Karpas-422 (cell line): ENCODE measurements at regions not wholly inside any gene's neighbourhood (a gene's known extent, or its start where the extent isn't known, plus 50 kb on each side); places are given as distances from the start of the nearest gene placed in this dataset.

Experiments
- DNase-seq: peaks from one replicate; pipeline ENCODE4 v3.0.0-alpha.2; 2015
- H2AFZ ChIP-seq: fragments of 200-600 bp; sonication (generic); 2 replicates; pipeline ENCODE4 v1.6.1; 2014; ENCODE audit warnings: antibody characterized with exemption, low read length, mixed read lengths
- H3K27ac ChIP-seq: fragments of 200-600 bp; sonication (generic); 2 replicates; pipeline ENCODE4 v1.5.1; 2014; ENCODE audit warnings: mild to moderate bottlenecking, low read length, moderate library complexity
- H3K27me3 ChIP-seq: fragments of 200-600 bp; sonication (generic); 2 replicates; pipeline ENCODE4 v1.6.1; 2014; ENCODE audit warnings: low read length, mixed read lengths
- H3K36me3 ChIP-seq: fragments of 200-600 bp; sonication (generic); 2 replicates; pipeline ENCODE4 v1.6.1; 2014; ENCODE audit warnings: low read length, mixed read lengths; ENCODE audit not compliant: insufficient read depth
- H3K4me1 ChIP-seq: fragments of 200-600 bp; sonication (generic); 2 replicates; pipeline ENCODE4 v1.6.1; 2014; ENCODE audit warnings: mild to moderate bottlenecking, low read length, mixed read lengths
- H3K4me2 ChIP-seq: fragments of 200-600 bp; sonication (generic); 2 replicates; pipeline ENCODE4 v1.6.1; 2014; ENCODE audit warnings: low read length, low read depth, mild to moderate bottlenecking; ENCODE audit not compliant: poor library complexity, severe bottlenecking
- H3K4me3 ChIP-seq: fragments of 200-600 bp; sonication (generic); 2 replicates; pipeline ENCODE4 v1.5.1; 2014; ENCODE audit warnings: mild to moderate bottlenecking, antibody characterized with exemption, low read length, mixed read lengths
- H3K79me2 ChIP-seq: fragments of 200-600 bp; sonication (generic); 2 replicates; pipeline ENCODE4 v1.6.1; 2014; ENCODE audit warnings: mild to moderate bottlenecking, low read length, mixed read lengths
- H3K9ac ChIP-seq: fragments of 200-600 bp; sonication (generic); 2 replicates; pipeline ENCODE4 v1.6.0; 2014; ENCODE audit warnings: low read length
- H3K9me2 ChIP-seq: fragments of 200-600 bp; sonication (generic), shearing (Covaris generic); replicated peaks from 2 replicates; pipeline ENCODE4 v1.6.0; 2014; ENCODE audit warnings: mild to moderate bottlenecking, low read length, moderate library complexity; ENCODE audit not compliant: insufficient read depth
- H3K9me3 ChIP-seq: fragments of 300-700, 200-600 bp; sonication (generic); 2 replicates; pipeline ENCODE4 v1.6.1; 2014; ENCODE audit warnings: low read length, mixed read lengths
- H4K20me1 ChIP-seq: fragments of 200-600 bp; sonication (generic); 2 replicates; pipeline ENCODE4 v1.6.1; 2014; ENCODE audit warnings: mild to moderate bottlenecking, antibody characterized with exemption, low read length, low read depth; ENCODE audit not compliant: insufficient read depth

- peaks cover 4% of the 10 kb centered on the region; the same call in 1 of the 2 replicates for H3K4me1 ChIP-seq
- H4K20me1 ChIP-seq, result no peaks in the 10 kb centered on the region
- 0 out of 2 replicates have a peak, but pooled peaks cover 2% of the 10 kb centered on the region for H3K27me3 ChIP-seq
- no peak overlapping the region for H3K4me3 ChIP-seq
- H3K9me2 ChIP-seq, result no peaks in the 10 kb centered on the region
- H3K9ac ChIP-seq, result no peak overlapping the region
- H3K27ac ChIP-seq, result no peak overlapping the region
- no peaks in the 10 kb centered on the region for H3K79me2 ChIP-seq
- no peaks in the 10 kb centered on the region for H3K36me3 ChIP-seq
- no peak for DNase-seq
- no peak overlapping the region for H2AFZ ChIP-seq
- no peak overlapping the region for H3K4me2 ChIP-seq
- no peaks in the 10 kb centered on the region for H3K9me3 ChIP-seq
These were observed 311.9 kb downstream of the PRDM2 start for GRCh38 chr1:14011888-14012287.

GRCh38 chr1:14014929-14015328, 314.9 kb downstream of the PRDM2 start:
- Histone ChIP-seq H3K27ac (no peak overlapping the region), H3K4me2 (no peak overlapping the region), H3K36me3 (no peaks in the 10 kb centered on the region), H2AFZ (no peak overlapping the region), H3K4me3 (no peak overlapping the region), H3K9ac (no peak overlapping the region), H3K79me2 (no peaks in the 10 kb centered on the region), H3K9me2 (no peaks in the 10 kb centered on the region), H3K4me1 (no peaks in the 10 kb centered on the region), H4K20me1 (no peaks in the 10 kb centered on the region), H3K27me3 (0 out of 2 replicates have a peak, but pooled peaks cover 2% of the 10 kb centered on the region), H3K9me3 (no peaks in the 10 kb centered on the region)
- DNase-seq, result no peak

GRCh38 chr1:14015917-14016316, 315.9 kb downstream of the PRDM2 start:
- no peak overlapping the region for H3K4me3 ChIP-seq
- H3K9me2 ChIP-seq, result no peaks in the 10 kb centered on the region
- H3K4me1 ChIP-seq, result no peaks in the 10 kb centered on the region
- H2AFZ ChIP-seq, result no peak overlapping the region
- no peak overlapping the region for H3K27ac ChIP-seq
- no peaks in the 10 kb centered on the region for H3K36me3 ChIP-seq
- DNase-seq, result no peak
- H3K9ac ChIP-seq, result no peak overlapping the region
- no peak overlapping the region for H3K4me2 ChIP-seq
- no peaks in the 10 kb centered on the region for H3K79me2 ChIP-seq
- H3K27me3 ChIP-seq, result 0 out of 2 replicates have a peak, but pooled peaks cover 2% of the 10 kb centered on the region
- H4K20me1 ChIP-seq, result no peaks in the 10 kb centered on the region
- H3K9me3 ChIP-seq, result no peaks in the 10 kb centered on the region

GRCh38 chr1:14017531-14017961, 317.6 kb downstream of the PRDM2 start:
- Histone ChIP-seq H3K79me2 (no peaks in the 10 kb centered on the region), H3K4me1 (no peaks in the 10 kb centered on the region), H3K9me3 (no peaks in the 10 kb centered on the region), H3K4me2 (no peak overlapping the region), H2AFZ (no peak overlapping the region), H3K27me3 (0 out of 2 replicates have a peak, but pooled peaks cover 2% of the 10 kb centered on the region), H3K4me3 (no peak overlapping the region), H3K27ac (no peak overlapping the region), H4K20me1 (no peaks in the 10 kb centered on the region), H3K9me2 (no peaks in the 10 kb centered on the region), H3K9ac (no peak overlapping the region), H3K36me3 (no peaks in the 10 kb centered on the region)
- DNase-seq, result no peak

DNA sequence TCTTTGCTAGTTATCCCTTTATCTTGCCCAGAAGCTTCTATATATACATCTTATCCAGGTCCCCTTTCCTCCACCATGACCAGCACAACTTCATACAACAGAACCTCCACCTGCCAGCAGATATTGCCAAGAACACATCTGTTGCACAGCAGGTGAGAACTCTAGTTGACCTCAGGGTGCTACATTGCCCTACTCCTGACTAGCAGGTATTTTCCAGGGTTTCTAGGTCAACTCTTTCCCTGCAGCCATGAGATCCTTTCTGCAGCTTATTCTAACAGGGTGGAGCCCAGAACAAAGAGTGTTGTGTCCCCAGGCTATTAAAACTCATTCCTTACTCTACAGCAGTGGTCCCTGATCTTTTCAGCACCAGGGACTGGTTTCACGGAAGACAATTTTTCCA, 319.5 kb downstream of the PRDM2 start:
- Histone ChIP-seq H3K9me3 (no peaks in the 10 kb centered on the region), H3K4me3 (no peak overlapping the region), H3K4me1 (no peaks in the 10 kb centered on the region), H2AFZ (no peak overlapping the region), H3K27ac (no peak overlapping the region), H3K9me2 (no peaks in the 10 kb centered on the region), H3K79me2 (no peaks in the 10 kb centered on the region), H3K9ac (no peak overlapping the region), H3K4me2 (no peak overlapping the region), H3K36me3 (no peaks in the 10 kb centered on the region), H3K27me3 (0 out of 2 replicates have a peak, but pooled peaks cover 1% of the 10 kb centered on the region), H4K20me1 (no peaks in the 10 kb centered on the region)
- no peak for DNase-seq

DNA sequence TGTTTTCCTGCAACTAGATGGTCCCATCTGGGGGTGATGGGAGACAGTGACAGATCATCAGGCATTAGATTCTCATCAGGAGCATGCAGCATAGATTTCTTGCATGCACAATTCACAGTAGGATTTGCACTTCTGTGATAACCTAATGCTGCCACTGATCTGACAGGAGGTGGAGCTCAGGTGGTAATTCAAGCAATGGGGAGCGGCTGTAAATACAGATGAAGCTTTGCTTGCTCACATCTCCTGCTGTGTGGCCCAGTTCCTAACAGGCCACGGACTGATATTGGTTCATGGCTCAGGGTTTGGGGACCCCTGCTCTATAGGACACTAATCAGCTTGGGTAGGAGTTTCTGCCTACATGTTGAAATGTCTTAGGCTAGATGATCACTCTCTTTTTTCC, 320.0 kb downstream of the PRDM2 start:
- no peak overlapping the region for H3K4me3 ChIP-seq
- H3K79me2 ChIP-seq, result no peaks in the 10 kb centered on the region
- DNase-seq, result no peak
- no peaks in the 10 kb centered on the region for H3K4me1 ChIP-seq
- no peak overlapping the region for H3K4me2 ChIP-seq
- no peaks in the 10 kb centered on the region for H3K9me3 ChIP-seq
- no peak overlapping the region for H3K9ac ChIP-seq
- H2AFZ ChIP-seq, result no peak overlapping the region
- H3K9me2 ChIP-seq, result no peaks in the 10 kb centered on the region
- H3K27ac ChIP-seq, result no peak overlapping the region
- no peaks in the 10 kb centered on the region for H3K36me3 ChIP-seq
- no peaks in the 10 kb centered on the region for H3K27me3 ChIP-seq
- H4K20me1 ChIP-seq, result no peaks in the 10 kb centered on the region

DNA sequence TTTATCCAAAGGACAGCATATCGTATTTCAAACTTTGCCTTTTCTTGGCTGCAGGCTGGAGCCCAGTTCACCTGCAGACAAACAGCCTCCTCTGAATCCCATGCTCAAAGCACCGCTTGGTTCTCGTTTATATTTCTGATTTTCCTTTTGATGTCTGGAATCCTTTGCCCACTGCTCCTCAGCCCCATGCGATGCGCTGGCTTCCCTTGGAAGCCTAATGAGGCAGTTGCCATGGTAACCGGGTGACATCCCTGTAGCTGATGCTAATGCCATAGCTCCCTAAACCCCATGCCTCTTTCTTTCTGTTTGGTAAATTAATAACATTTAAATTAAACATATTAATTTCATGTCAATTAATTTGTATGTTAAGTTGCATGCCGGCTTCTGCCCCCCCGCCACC, 327.1 kb downstream of the PRDM2 start:
- Histone ChIP-seq H3K27ac (no peak overlapping the region), H3K9ac (no peak overlapping the region), H4K20me1 (no peaks in the 10 kb centered on the region), H3K4me1 (no peaks in the 10 kb centered on the region), H3K79me2 (no peaks in the 10 kb centered on the region), H2AFZ (no peak overlapping the region), H3K4me2 (no peak overlapping the region), H3K9me2 (no peaks in the 10 kb centered on the region), H3K36me3 (no peaks in the 10 kb centered on the region), H3K27me3 (no peaks in the 10 kb centered on the region), H3K4me3 (no peak overlapping the region), H3K9me3 (no peaks in the 10 kb centered on the region)
- no peak for DNase-seq

DNA sequence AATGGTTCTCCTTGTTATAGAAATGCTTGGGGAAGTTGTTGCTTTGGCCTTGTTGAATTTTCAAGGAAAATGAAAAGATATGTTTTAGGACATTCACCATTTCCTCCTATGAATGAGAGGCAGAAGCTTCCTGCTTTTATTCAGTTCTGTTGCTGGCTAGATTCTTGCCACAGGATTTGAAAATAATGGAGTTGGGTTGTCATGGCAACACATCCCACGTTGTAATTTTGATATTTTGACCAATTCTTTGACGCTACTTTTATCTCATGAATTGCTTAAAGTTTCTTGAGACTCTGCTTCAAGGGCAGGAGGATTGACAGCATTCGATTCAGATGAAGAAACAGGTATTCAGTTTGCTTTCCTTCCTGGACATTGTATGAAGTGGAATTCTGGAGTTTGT, 331.5 kb downstream of the PRDM2 start:
- no peak overlapping the region for H3K27ac ChIP-seq
- H4K20me1 ChIP-seq, result no peaks in the 10 kb centered on the region
- H3K9me2 ChIP-seq, result no peaks in the 10 kb centered on the region
- no peak overlapping the region for H3K4me2 ChIP-seq
- no peaks in the 10 kb centered on the region for H3K79me2 ChIP-seq
- H3K4me1 ChIP-seq, result no peaks in the 10 kb centered on the region
- H3K4me3 ChIP-seq, result no peak overlapping the region
- H3K36me3 ChIP-seq, result no peaks in the 10 kb centered on the region
- H2AFZ ChIP-seq, result no peak overlapping the region
- no peaks in the 10 kb centered on the region; the same call in none of the 2 replicates for H3K9me3 ChIP-seq
- no peak for DNase-seq
- no peak overlapping the region for H3K9ac ChIP-seq
- H3K27me3 ChIP-seq, result no peaks in the 10 kb centered on the region

- H3K79me2 ChIP-seq, result no peaks in the 10 kb centered on the region
- H3K9ac ChIP-seq, result no peak overlapping the region
- no peak overlapping the region for H3K4me2 ChIP-seq
- H3K27ac ChIP-seq, result no peak overlapping the region
- H3K9me3 ChIP-seq, result no peaks in the 10 kb centered on the region; the same call in none of the 2 replicates
- H3K4me1 ChIP-seq, result no peaks in the 10 kb centered on the region
- H3K36me3 ChIP-seq, result no peaks in the 10 kb centered on the region
- H2AFZ ChIP-seq, result no peak overlapping the region
- H3K27me3 ChIP-seq, result no peaks in the 10 kb centered on the region
- H3K9me2 ChIP-seq, result no peaks in the 10 kb centered on the region
- no peaks in the 10 kb centered on the region for H4K20me1 ChIP-seq
- DNase-seq, result no peak
- H3K4me3 ChIP-seq, result no peak overlapping the region
These were observed 334.5 kb downstream of the PRDM2 start for GRCh38 chr1:14034506-14034905.
